ENCODE measurements at regions not wholly inside any gene's neighbourhood (a gene's known extent, or its start where the extent isn't known, plus 50 kb on each side); places are given as distances from the start of the nearest gene placed in this dataset.

DNA sequence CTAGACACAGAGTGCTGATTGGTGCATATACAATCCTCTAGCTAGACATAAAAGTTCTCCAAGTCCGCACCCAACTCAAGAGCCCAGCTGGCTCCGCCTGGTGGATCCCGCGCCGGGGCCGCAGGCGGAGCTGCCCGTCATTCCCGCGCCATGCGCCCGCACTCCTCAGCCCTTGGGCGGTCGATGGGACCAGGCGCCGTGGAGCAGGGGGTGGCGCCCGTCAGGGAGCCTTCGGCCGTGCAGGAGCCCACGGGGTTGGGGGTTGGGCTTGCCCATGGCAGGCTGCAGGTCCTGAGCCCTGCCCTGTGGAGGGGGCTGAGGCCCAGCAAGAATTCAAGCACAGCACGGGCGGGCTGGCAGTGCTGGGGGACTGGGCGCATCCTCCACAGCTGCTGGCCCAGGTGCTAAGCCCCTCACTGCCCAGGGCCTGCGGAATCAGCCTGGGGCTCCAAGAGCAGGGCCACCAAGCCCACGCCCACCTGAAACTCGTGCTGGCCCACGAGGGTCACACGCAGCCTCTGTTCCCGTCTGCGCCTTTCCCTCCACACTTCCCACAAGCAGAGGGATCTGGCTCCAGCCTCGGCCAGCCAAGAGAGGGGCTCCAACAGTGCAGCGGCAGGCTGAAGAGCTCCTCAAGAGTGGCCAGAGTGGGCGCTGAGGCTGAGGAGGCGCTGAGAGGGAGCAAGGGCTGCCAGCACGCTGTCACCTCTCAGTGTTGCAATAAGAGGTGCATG, 604.2 kb upstream of the POM121L12 start (continued):
- TF ChIP-seq GTF2F1 (IDR thresholded peaks at IDR 0.05; ENCODE audit: borderline replicate concordance, low read depth, low read length): no peak
- no peak for TF ChIP-seq PHF8 (conservative IDR thresholded peaks at IDR 0.05; ENCODE audit: low read depth, low read length)
- TF ChIP-seq, protein P1, sequence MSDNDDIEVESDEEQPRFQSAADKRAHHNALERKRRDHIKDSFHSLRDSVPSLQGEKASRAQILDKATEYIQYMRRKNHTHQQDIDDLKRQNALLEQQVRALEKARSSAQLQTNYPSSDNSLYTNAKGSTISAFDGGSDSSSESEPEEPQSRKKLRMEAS (IDR thresholded peaks at IDR 0.05): no peak
- TF ChIP-seq MAFK (IDR thresholded peaks at IDR 0.05; ENCODE audit: low read depth, low read length): no peak

All from H1 (cell line).